Aorta (tissue), 5 donors: ENCODE measurements at regions not wholly inside any gene's neighbourhood (a gene's known extent, or its start where the extent isn't known, plus 50 kb on each side); places are given as distances from the start of the nearest gene placed in this dataset.

Source experiments
- ATAC-seq: fragments of 200-7000 bp; cut with Tn5 transposase; one replicate; pipeline ENCODE4 v1.9.1; 2022; ENCODE audit warnings: moderate library complexity; ENCODE audit not compliant: low FRiP score
- DNase-seq, 2 donors: peaks; one replicate each; pipeline ENCODE4 v3.0.0-alpha.2; 2020
- H3K27ac ChIP-seq, 2 donors: one replicate each; pipeline ENCODE4 v1.5.1; 2013; ENCODE audit warnings: low read length in 2 of 2, mild to moderate bottlenecking in 2 of 2, moderate library complexity in 2 of 2, control low read depth in 1 of 2, inconsistent platforms in 1 of 2, low read depth in 1 of 2
- H3K27me3 ChIP-seq, 2 donors: one replicate each; pipeline ENCODE4 v1.6.1; 2013; ENCODE audit warnings: control low read depth in 1 of 2, low read length in 1 of 2, mild to moderate bottlenecking in 1 of 2, moderate library complexity in 1 of 2; ENCODE audit not compliant: insufficient read depth in 2 of 2, control insufficient read depth in 1 of 2
- H3K36me3 ChIP-seq, 2 donors: one replicate each; pipeline ENCODE4 v1.6.1; 2013; ENCODE audit warnings: control low read depth in 1 of 2, low read length in 1 of 2, mild to moderate bottlenecking in 1 of 2; ENCODE audit not compliant: insufficient read depth in 2 of 2, control insufficient read depth in 1 of 2
- H3K4me1 ChIP-seq, 2 donors: one replicate each; pipeline ENCODE4 v1.6.1; 2013; ENCODE audit warnings: low read length in 2 of 2, control low read depth in 1 of 2, mild to moderate bottlenecking in 1 of 2, moderate library complexity in 1 of 2; ENCODE audit not compliant: insufficient read depth in 2 of 2, control insufficient read depth in 1 of 2
- H3K4me3 ChIP-seq, 2 donors: one replicate each; pipeline ENCODE4 v1.5.1; 2013; ENCODE audit warnings: low read length in 2 of 2, control low read depth in 1 of 2, mild to moderate bottlenecking in 1 of 2
- H3K9me3 ChIP-seq: one replicate; pipeline ENCODE4 v1.6.1; 2013; ENCODE audit warnings: mild to moderate bottlenecking, low read length; ENCODE audit not compliant: control insufficient read depth
- WGBS, 2 donors: extraction: QIAGEN DNeasy Blood & Tissue Kit; methylation state at CpG; one replicate each; pipeline ENCODE4 v1.1.7; 2013; 5-methylcytosine and 5-hydroxymethylcytosine counted together
- intact Hi-C, 2 donors: fragments of 100-400 bp; cut with DNase I; formaldehyde crosslinking; loops; one replicate each; pipeline versions ENCODE4 v1.14.2 to v1.15.0; 2022
- donor health status: healthy with polysubstance abuse.
- donor health status: Bipolar disorder and iron deficiency.
- donor health status: DM: no; HTN: no; CAD: no.
- donor health status: DM: no; HTN: no; CAD: no.
- donor health status: DM: yes; HTN: yes; CAD: no.

DNA sequence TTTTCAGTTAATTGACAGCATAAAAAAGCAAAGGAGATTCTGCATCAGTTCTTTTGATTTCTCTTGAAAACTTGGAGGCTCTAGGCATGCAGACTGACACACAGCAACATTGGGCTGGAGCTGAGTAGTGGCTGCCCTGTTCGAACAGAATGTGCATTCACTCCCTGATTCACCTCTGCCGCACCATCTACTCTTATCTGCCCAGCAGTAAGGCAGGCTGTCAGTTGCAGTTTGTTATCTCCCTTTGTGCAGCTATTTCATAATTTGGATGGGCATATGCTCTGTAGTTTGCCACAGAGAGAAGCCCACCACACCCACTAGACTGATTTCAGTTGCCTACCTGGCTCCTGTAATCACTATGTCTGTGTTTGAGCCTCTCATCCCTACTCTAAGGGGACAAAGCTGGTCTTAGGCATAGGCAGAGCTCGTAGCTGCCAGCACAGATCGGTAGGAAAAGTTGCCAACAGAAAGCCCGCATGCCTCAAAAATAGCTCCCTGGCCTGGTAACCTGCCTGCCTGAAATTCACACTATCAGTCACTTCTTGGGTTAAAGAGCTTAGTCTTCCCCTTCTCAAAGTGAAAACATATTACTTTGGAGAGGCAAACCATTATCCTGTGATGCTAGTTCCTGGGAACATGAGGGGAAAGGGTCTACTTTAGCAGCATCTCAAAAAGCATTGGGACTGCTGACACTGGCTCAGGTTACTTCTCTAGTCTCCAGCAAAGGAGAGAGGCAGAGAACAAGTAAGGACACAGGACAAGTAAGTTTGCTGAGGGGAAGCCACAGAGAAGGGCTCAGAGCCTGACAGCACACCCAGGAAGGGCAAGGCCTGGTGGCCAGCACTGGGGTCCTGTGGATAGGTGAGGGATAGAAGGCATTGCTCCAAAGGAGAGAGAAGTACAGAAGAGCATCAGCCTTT is 75.9 kb upstream of the TMEM164 start:
- 45 to 57% methylated on average over 5 of the region's 5 CpGs for WGBS, 2 donors
- H3K36me3 ChIP-seq: no peaks in the 10 kb centered on the region
- no peaks in the 10 kb centered on the region for H3K4me1 ChIP-seq
- peak overlapping the region in 1 of 2 donors; percentile 17 for H3K27ac ChIP-seq
- no peak for DNase-seq
- no peaks in the 10 kb centered on the region for H3K9me3 ChIP-seq
- ATAC-seq: no peak
- intact Hi-C loops: no loop called here
- no peak overlapping the region for H3K4me3 ChIP-seq
- H3K27me3 ChIP-seq: no peaks in the 10 kb centered on the region

DNA sequence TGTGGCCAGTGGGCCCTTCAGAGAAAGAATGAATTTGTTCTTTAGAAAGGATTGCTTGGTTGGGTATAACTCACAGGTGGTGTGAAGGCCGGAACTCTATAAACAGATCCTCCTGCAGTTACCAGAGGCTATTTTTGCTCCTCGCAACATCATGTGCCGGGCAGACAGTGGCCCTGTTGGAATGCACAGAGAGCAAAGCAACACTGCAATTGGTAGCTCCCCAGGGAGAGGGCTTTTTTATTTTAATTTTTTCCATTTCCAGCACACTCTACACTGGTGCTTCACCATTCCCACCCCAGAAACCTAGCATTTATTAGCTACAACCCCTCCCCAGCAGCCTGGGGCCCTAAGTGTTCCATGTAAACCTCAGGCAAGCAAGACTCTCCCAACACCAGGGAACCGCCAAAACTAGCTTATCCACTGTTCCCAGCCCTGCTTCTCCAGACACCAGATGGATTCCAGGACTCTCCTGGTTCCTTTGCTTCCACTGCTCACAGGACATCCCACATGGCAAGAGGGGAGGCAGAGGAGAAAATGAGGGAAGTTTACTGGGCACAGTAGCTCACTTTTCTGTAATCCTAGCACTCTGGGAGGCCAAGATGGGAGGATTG is 75.1 kb upstream of the TMEM164 start:
- no peaks in the 10 kb centered on the region for H3K36me3 ChIP-seq
- DNase-seq: no peak
- no peaks in the 10 kb centered on the region for H3K4me1 ChIP-seq
- no peak overlapping the region for H3K4me3 ChIP-seq
- intact Hi-C loops: no loop called here
- 53 to 58% methylated on average over 4 of the region's 4 CpGs for WGBS, 2 donors
- no peaks in the 10 kb centered on the region for H3K9me3 ChIP-seq
- no peak overlapping the region for H3K27ac ChIP-seq
- no peaks in the 10 kb centered on the region for H3K27me3 ChIP-seq
- ATAC-seq: no peak

DNA sequence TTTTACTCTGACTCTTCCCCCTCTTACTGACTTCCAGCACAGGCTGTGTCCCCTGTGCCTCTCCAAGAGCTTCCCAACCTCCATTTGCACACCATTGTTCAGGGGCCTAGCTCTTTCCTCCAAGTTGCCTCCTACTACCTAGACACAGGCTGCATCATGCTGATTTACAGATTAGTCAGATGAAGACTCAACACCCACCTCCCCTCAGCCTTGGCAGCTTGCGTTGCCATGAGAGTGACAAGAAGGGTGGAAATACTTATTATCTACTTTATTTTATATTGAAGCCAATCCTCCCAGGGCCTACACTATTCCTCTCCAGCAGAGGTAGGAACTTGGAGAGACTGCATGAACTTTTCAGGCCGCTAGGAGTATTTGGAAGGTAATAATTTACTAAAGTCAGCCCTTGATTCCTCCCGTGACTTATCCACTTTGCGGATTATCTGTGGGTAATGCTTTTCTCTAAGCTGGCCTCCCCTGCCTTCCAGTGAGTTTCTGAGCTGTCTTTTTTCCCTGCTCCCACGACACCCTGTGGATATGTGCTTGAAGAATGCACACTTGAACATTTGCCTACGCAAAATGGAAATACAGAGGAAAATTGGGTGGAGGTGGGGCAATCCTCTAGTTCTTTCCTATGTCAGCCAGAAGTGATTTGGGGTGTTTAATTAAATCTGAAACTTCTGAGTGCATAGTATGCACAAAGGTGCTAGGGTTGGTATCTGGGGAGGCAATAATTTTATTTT is 74.1 kb upstream of the TMEM164 start:
- ATAC-seq: peak; percentile 22
- Histone ChIP-seq H3K4me3 (no peak overlapping the region), H3K27ac (no peak overlapping the region), H3K4me1 (no peaks in the 10 kb centered on the region), H3K36me3 (no peaks in the 10 kb centered on the region), H3K9me3 (no peaks in the 10 kb centered on the region), H3K27me3 (no peaks in the 10 kb centered on the region)
- intact Hi-C loops: no loop called here
- 72 to 97% methylated on average over 6 of the region's 6 CpGs for WGBS, 2 donors
- no peak for DNase-seq

DNA sequence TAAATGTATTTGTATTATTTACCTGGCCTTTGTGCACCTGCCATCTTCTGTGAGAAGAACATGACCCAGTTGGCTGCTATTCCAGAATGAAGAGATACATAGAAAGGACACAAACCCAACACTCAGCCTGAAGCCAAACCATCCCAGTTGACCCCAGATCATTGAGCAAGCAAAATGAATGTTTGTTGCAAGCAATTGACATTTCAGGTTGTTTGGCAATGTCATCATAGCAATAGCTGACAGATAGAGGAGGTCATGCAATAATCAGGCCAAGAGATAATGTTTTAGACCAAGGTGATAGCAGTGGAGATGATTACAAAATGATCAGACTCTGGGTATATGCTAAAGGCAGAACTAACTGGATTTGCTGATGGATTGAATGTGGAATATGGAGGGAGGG is 71.2 kb upstream of the TMEM164 start:
- Histone ChIP-seq H3K4me3 (no peak overlapping the region), H3K27ac (no peak overlapping the region), H3K27me3 (no peaks in the 10 kb centered on the region), H3K4me1 (no peaks in the 10 kb centered on the region), H3K9me3 (no peaks in the 10 kb centered on the region), H3K36me3 (no peaks in the 10 kb centered on the region)
- no peak for DNase-seq
- ATAC-seq: no peak
- intact Hi-C loops: no loop called here

DNA sequence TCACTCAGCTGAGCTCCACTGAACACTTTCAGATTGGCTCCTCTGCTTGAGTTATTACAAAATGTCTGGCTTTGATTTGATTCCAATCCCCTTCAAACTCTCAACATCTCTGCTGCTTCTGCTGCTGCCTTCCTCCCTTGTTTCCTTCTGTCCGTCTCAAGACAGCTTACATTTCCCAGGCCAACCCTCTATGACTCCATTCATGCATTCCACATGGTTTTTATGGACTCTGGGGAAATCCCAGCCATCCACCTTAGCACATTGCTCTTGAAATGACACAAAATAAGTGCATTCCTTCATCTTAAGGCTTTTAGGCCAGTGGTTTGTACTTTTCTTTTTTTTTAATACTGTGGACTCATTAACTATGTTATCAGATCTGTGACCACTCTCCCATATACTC is 68.5 kb upstream of the TMEM164 start:
- no peak for ATAC-seq
- H3K27ac ChIP-seq: no peak overlapping the region
- 42 to 70% methylated on average over 1 of the region's 1 CpG for WGBS, 2 donors
- no peaks in the 10 kb centered on the region for H3K36me3 ChIP-seq
- H3K9me3 ChIP-seq: no peaks in the 10 kb centered on the region
- H3K4me1 ChIP-seq: no peaks in the 10 kb centered on the region
- intact Hi-C loops: no loop called here
- H3K27me3 ChIP-seq: no peaks in the 10 kb centered on the region
- H3K4me3 ChIP-seq: no peak overlapping the region
- DNase-seq: no peak

DNA sequence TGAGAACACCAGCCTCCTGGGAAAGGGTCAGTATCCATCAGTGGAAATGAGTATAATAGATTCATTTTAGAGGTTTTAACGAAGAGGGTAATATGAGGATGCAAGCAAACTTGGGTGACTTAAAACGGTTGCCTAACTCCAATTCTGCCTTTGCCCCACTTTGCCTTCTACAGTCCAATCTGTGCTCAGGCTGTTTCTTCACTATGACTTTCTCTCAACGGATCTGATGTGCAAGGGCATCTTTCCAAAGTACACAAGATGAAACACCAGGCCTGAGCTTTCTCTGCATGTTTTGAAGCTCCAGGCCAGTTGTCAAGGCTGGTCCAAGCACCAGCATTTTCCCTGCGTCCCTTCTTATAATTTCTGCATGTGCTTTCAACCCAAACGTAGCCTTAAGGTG is 68.0 kb upstream of the TMEM164 start:
- H3K27ac ChIP-seq: no peak overlapping the region
- ATAC-seq (no peak), DNase-seq (no peak)
- intact Hi-C loops: no loop called here
- H3K4me3 ChIP-seq: no peak overlapping the region
- H3K9me3 ChIP-seq: no peaks in the 10 kb centered on the region
- H3K27me3 ChIP-seq: no peaks in the 10 kb centered on the region
- H3K4me1 ChIP-seq: no peaks in the 10 kb centered on the region
- WGBS, 2 donors: 58 to 74% methylated on average over 5 of the region's 5 CpGs
- H3K36me3 ChIP-seq: no peaks in the 10 kb centered on the region

DNA sequence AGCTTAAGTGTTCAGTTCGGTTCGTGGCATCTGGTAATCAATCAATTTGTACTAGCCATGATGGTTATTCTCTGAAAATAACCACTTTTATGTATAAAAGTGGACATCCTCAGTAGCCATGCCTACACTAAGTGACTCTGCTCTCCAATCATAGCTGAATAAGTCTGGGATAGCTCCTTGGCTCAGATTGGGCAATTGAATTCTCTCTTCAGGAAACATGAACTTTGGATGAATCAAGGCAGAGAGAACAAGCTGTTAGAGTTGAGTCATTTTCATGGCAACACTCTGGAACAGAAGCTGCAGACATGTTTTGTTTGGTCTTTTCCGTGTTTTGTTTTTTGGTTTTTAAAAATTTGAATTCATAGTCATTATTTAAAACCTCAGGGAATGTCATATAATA is 66.8 kb upstream of the TMEM164 start:
- ATAC-seq: no peak
- WGBS, 2 donors: 45 to 63% methylated on average over 3 of the region's 3 CpGs
- no peak overlapping the region for H3K4me3 ChIP-seq
- H3K27me3 ChIP-seq: no peaks in the 10 kb centered on the region
- no peak for DNase-seq
- H3K27ac ChIP-seq: no peak overlapping the region
- no peaks in the 10 kb centered on the region for H3K9me3 ChIP-seq
- intact Hi-C loops: no loop called here
- H3K36me3 ChIP-seq: no peaks in the 10 kb centered on the region
- H3K4me1 ChIP-seq: no peaks in the 10 kb centered on the region

DNA sequence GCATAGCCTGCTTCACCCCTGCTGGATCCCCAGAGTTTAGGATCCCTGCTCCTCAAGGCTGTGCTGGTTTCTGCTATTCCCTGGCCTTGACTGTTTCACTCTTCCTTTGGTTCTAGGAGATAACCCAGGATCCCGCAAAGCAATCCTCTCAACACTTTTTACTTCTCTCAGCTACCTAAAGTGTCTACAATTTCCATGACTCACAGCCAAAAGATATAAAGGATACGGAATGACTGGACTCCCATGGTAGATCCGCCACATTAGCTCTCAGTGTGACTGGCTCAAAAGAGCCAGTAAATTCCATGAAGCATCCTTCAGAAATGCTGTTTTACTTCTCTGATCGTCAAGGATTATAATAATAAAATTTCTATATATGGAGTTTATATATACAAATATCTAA is 66.3 kb upstream of the TMEM164 start:
- Histone ChIP-seq H3K27me3 (no peaks in the 10 kb centered on the region), H3K36me3 (no peaks in the 10 kb centered on the region), H3K9me3 (no peaks in the 10 kb centered on the region), H3K27ac (no peak overlapping the region), H3K4me3 (no peak overlapping the region), H3K4me1 (no peaks in the 10 kb centered on the region)
- intact Hi-C loops: no loop called here
- ATAC-seq (no peak), DNase-seq (no peak)
- 55 to 62% methylated on average over 4 of the region's 4 CpGs for WGBS, 2 donors
